ENCODE measurements at regions not wholly inside any gene's neighbourhood (a gene's known extent, or its start where the extent isn't known, plus 50 kb on each side); places are given as distances from the start of the nearest gene placed in this dataset.

GRCh38 chr1:96363826-96364225 lies 357.8 kb upstream of the PTBP2 start:
- Histone ChIP-seq H3K9me1 (replicated peaks; ENCODE audit: control insufficient read depth, extremely low read depth, insufficient read depth, low read length) (no peaks in the 10 kb centered on the region), H4K20me1 (replicated peaks; ENCODE audit: control insufficient read depth, extremely low read depth, insufficient read depth, low read length) (no peaks in the 10 kb centered on the region), H3K79me2 (ENCODE audit: control insufficient read depth, insufficient read depth, low read length) (no peaks in the 10 kb centered on the region), H3K4me3 (replicated peaks in 1 of 3; ENCODE audit: insufficient read depth in 1 of 3, low read depth in 1 of 3, low read length in 3 of 3) (no peak overlapping the region), H3K36me3 (ENCODE audit: control insufficient read depth in 2 of 2, extremely low read depth in 1 of 2, insufficient read depth in 2 of 2, low read length in 2 of 2) (no peaks in the 10 kb centered on the region), H3K27ac (ENCODE audit: insufficient read depth, low read depth, low read length) (no peak overlapping the region), H3K4me2 (ENCODE audit: insufficient read depth, low read length) (no peak overlapping the region), H2AFZ (ENCODE audit: low read depth, low read length) (no peak overlapping the region), H3K9ac (replicated peaks; ENCODE audit: extremely low read depth, insufficient read depth, low read length) (no peak overlapping the region), H3K4me1 (ENCODE audit: control insufficient read depth, extremely low read depth, insufficient read depth, low read length) (peaks cover 39% of the 10 kb centered on the region), H3K27me3 (ENCODE audit: control insufficient read depth in 2 of 2, insufficient read depth in 2 of 2, low read length in 2 of 2) (no peaks in the 10 kb centered on the region), H3K9me3 (replicated peaks; ENCODE audit: control insufficient read depth, insufficient read depth, low read length) (no peaks in the 10 kb centered on the region)
- DNase-seq (ENCODE audit: low read depth, low spot score), result peak; percentile 7
- CTCF ChIA-PET, result interaction anchor here (1.1 to 2.0 kb wide), 3 partner anchors 9 to 127 kb away, joined by 3 to 6 read pairs (median 4); no protein-coding TSS in a partner anchor
- TF ChIP-seq EZH2 (IDR thresholded peaks at IDR 0.05; ENCODE audit: borderline replicate concordance, low read depth, low read length, severe bottlenecking) (no peak), POLR2AphosphoS5 (IDR thresholded peaks at IDR 0.05; ENCODE audit: insufficient read depth, low read depth, low read length) (no peak), MYC (IDR thresholded peaks at IDR 0.05; ENCODE audit: low read depth, low read length) (no peak), MAX (IDR thresholded peaks at IDR 0.05; ENCODE audit: insufficient read depth, insufficient read length) (no peak), GATA2 (IDR thresholded peaks at IDR 0.05; ENCODE audit: insufficient read depth, insufficient read length, low read depth, low read length) (no peak), CTCF (IDR thresholded peaks at IDR 0.05; ENCODE audit: extremely low read depth in 1 of 2, insufficient read depth in 1 of 2, low read depth in 1 of 2, low read length in 2 of 2) (no peak), JUN (IDR thresholded peaks at IDR 0.05; ENCODE audit: borderline replicate concordance, insufficient read depth, insufficient read length, low read depth) (no peak), FOS (IDR thresholded peaks at IDR 0.05; ENCODE audit: borderline replicate concordance, insufficient read depth, low read length) (no peak), POLR2A (IDR thresholded peaks at IDR 0.05; ENCODE audit: low read depth, low read length) (no peak)
- dilution Hi-C loops (cut with MboI; ENCODE audit: extremely low pct_ligation_motif_present, low sequenced_read_pairs) (no loop called here), intact Hi-C loops (cut with micrococcal nuclease) (loop anchor here (2.0 kb wide), 1 partner anchor 25 kb away; no protein-coding TSS in a partner anchor)
- BruUV-seq (replicated peaks), result no TSS peak
- FAIRE-seq, result no peak
- POLR2A ChIA-PET, result no interaction called here

Data from endothelial cell of umbilical vein (primary cell).